BLaER1 treated with 17β-estradiol and CSF1 and Interleukin-3, amounts not matched to agents 10 nM and 100 nM (cell line): ENCODE measurements at regions not wholly inside any gene's neighbourhood (a gene's known extent, or its start where the extent isn't known, plus 50 kb on each side); places are given as distances from the start of the nearest gene placed in this dataset.
"Not testable (repeated sequence)": the region's sequence is repeated elsewhere in the genome, so short reads cannot be mapped to it uniquely, and the experiment has no call there.

Experiments
- H3K27ac ChIP-seq, 11 experiments: shearing (Covaris generic); formaldehyde crosslinking; 2 replicates each; pipeline ENCODE4 v1.8.1; 2022
- H3K27me3 ChIP-seq, 11 experiments: shearing (Covaris generic); formaldehyde crosslinking; 2 replicates each; pipeline ENCODE4 v1.8.1; 2022
- H3K36me3 ChIP-seq, 11 experiments: shearing (Covaris generic); formaldehyde crosslinking; 2 replicates each; pipeline ENCODE4 v1.8.1; 2022
- H3K4me1 ChIP-seq, 10 experiments: shearing (Covaris generic); formaldehyde crosslinking; 2 replicates each; pipeline ENCODE4 v1.8.1; 2022
- H3K4me2 ChIP-seq, 11 experiments: shearing (Covaris generic); formaldehyde crosslinking; 2 replicates each; pipeline ENCODE4 v1.8.1; 2022
- H3K4me3 ChIP-seq, 10 experiments: shearing (Covaris generic); formaldehyde crosslinking; 2 replicates each; pipeline ENCODE4 v1.8.1; 2022
- H3K9ac ChIP-seq, 11 experiments: shearing (Covaris generic); formaldehyde crosslinking; 2 replicates each; pipeline ENCODE4 v1.8.1; 2022
- H3K9me3 ChIP-seq, 11 experiments: shearing (Covaris generic); formaldehyde crosslinking; replicated peaks in 1 of 11; 2 replicates each; pipeline ENCODE4 v1.8.1; 2022
- H4K20me1 ChIP-seq, 11 experiments: shearing (Covaris generic); formaldehyde crosslinking; 2 replicates each; pipeline ENCODE4 v1.8.1; 2022
- Cebpa-rat ChIP-seq, 11 experiments: shearing (Covaris generic); IDR thresholded peaks; 2 replicates each; pipeline ENCODE4 v1.8.1; 2022

DNA sequence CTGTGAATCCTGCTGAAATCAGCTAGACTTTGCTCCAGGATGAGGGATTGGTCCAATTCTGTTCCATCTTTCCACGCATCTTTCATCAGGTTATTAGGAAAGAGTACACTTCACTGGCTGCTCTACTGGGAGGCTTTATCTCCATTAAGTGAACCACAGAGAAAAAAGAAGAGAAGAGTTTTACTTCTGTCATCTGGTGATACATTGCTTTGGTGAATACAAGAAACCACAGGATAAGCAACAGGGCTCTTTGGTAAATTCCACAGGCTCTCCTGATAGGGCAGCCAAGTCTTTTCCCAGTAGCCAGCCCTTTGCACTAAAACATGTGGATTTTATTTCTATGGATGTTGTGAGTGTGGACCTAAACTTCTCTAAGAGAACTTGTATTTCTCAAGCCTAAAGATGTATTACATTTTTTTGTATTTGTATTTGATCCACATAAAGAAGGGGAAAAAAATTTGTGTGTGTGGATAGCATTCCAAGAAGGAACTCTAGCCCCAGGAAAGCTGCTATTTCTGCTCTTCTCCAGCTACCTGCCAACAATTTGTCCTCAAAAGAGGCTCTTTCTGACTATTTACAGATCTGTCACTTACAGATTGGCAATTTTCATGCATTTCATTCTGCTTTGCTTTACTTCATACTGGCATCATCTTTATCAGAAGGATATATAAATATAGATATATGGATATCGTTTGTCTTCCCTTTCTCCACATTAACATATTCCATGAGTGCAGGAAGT is 1117.6 kb upstream of the TMEM132C start:
- Histone ChIP-seq H3K4me3 (no peak overlapping the region), H3K9me3 (peaks cover 4 to 12% (median 10%) of the 10 kb centered on the region in 11 experiments; a peak in 19 of 22 replicates), H3K4me1 (peaks cover 0 to 28% (median 0%) of the 10 kb centered on the region in 10 experiments; a peak in 4 of 20 replicates), H3K36me3 (no peaks in the 10 kb centered on the region), H3K9ac (no peak overlapping the region), H3K27ac (no peak overlapping the region), H4K20me1 (no peaks in the 10 kb centered on the region), H3K27me3 (no peaks in the 10 kb centered on the region), H3K4me2 (peak overlapping the region in 2 of 11 experiments; percentile 26 to 51; a peak in 4 of 22 replicates)
- no peak for TF ChIP-seq Cebpa-rat (IDR thresholded peaks at IDR 0.05)

DNA sequence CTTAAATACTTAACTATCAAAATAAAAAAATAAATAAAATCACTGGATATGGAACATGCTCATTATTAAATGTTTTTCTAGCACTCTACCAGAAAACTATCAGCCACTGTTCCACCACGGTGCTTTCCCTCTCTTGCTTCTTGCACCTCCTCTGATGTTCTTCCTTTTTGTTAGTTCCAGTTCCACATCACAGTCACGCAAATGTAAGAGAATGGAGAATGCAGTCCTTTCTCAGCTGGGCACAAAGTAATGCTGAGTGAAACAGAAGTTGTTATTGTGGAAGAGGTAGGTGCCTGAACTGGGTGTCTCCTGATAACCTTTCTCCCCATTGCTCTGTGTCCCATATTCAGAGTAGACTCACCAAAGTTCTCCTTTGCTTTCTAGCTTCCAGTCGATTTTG is 1116.9 kb upstream of the TMEM132C start:
- Histone ChIP-seq H4K20me1 (no peaks in the 10 kb centered on the region), H3K36me3 (no peaks in the 10 kb centered on the region), H3K9ac (no peak overlapping the region), H3K4me2 (peak overlapping the region in 2 of 11 experiments; percentile 26 to 51; a peak in 4 of 22 replicates), H3K4me1 (peaks cover 0 to 22% (median 0%) of the 10 kb centered on the region in 10 experiments; a peak in 4 of 20 replicates), H3K9me3 (peaks cover 4 to 13% (median 11%) of the 10 kb centered on the region in 11 experiments; a peak in 19 of 22 replicates), H3K4me3 (no peak overlapping the region), H3K27ac (no peak overlapping the region; a peak in 1 of 22 replicates), H3K27me3 (no peaks in the 10 kb centered on the region)
- TF ChIP-seq Cebpa-rat (IDR thresholded peaks at IDR 0.05) = no peak

DNA sequence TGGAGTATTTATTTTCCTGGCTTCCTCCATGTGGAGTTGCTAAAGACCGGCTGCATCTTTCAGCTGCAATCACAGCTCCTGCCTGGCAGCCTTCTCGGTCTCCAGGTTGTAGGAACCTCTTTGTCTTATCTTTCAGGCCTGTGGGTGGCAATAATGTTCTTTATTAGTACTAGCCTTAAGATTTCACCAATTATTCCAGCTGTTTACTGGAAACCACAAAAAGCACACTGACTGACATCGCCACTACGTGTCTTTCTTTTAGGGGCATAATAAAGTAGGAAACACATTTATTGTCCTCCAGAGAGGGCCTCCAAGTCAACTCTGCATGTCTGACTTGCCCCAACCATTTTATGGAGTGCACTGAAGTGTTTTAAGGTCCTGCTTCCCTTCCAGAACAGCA is 1116.5 kb upstream of the TMEM132C start:
- no peak for TF ChIP-seq Cebpa-rat (IDR thresholded peaks at IDR 0.05)
- Histone ChIP-seq H4K20me1 (no peaks in the 10 kb centered on the region), H3K36me3 (no peaks in the 10 kb centered on the region), H3K27me3 (no peaks in the 10 kb centered on the region), H3K4me1 (peaks cover 0 to 21% (median 0%) of the 10 kb centered on the region in 10 experiments; a peak in 4 of 20 replicates), H3K9me3 (peaks cover 6 to 18% (median 11%) of the 10 kb centered on the region in 11 experiments; a peak in 20 of 22 replicates), H3K4me3 (no peak overlapping the region), H3K4me2 (peak overlapping the region in 2 of 11 experiments; percentile 26 to 51; a peak in 4 of 22 replicates), H3K27ac (no peak overlapping the region; a peak in 1 of 22 replicates), H3K9ac (no peak overlapping the region)

DNA sequence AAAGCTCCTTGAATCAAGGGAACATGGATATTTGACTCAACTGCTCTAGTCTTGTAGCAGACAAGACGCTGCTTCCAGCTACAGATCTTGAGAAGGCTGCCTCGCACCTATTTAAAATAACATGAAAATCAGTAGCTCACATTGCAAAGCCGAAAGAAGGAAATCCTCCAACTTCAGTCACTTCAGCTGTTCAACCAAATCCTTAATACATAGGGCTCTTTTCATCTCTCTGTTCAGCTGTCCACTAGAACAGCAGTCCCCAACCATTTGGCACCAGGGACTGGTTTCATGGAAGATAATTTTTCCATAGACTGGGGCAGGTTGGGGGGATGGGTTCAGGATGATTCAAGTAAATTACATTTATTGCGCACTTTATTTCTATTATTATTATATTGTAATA is 1116.0 kb upstream of the TMEM132C start:
- Histone ChIP-seq H3K4me2 (peak overlapping the region in 2 of 11 experiments; percentile 26 to 51; a peak in 3 of 22 replicates), H3K36me3 (no peaks in the 10 kb centered on the region), H3K4me1 (peaks cover 0 to 21% (median 0%) of the 10 kb centered on the region in 10 experiments; a peak in 4 of 20 replicates), H3K27ac (no peak overlapping the region; a peak in 1 of 22 replicates), H3K4me3 (no peak overlapping the region), H4K20me1 (no peaks in the 10 kb centered on the region), H3K9ac (no peak overlapping the region), H3K9me3 (peaks cover 7 to 19% (median 12%) of the 10 kb centered on the region in 11 experiments; a peak in 20 of 22 replicates), H3K27me3 (no peaks in the 10 kb centered on the region)
- no peak for TF ChIP-seq Cebpa-rat (IDR thresholded peaks at IDR 0.05)

- H3K36me3 ChIP-seq = no peaks in the 10 kb centered on the region
- no peaks in the 10 kb centered on the region for H3K27me3 ChIP-seq
- no peak overlapping the region for H3K4me3 ChIP-seq
- H3K9me3 ChIP-seq = peaks cover 0 to 21% (median 12%) of the 10 kb centered on the region in 11 experiments; a peak in 10 of 22 replicates
- H3K4me2 ChIP-seq = no peak overlapping the region
- peaks cover 0 to 20% (median 0%) of the 10 kb centered on the region in 10 experiments; a peak in 4 of 20 replicates for H3K4me1 ChIP-seq
- TF ChIP-seq Cebpa-rat (IDR thresholded peaks at IDR 0.05) = no peak
- H3K27ac ChIP-seq = no peak overlapping the region
- H4K20me1 ChIP-seq = no peaks in the 10 kb centered on the region
- H3K9ac ChIP-seq = no peak overlapping the region
Measured at GRCh38 chr12:127153996-127154395, 1113.0 kb upstream of the TMEM132C start.

- H4K20me1 ChIP-seq, H3K27ac ChIP-seq, H3K36me3 ChIP-seq, H3K27me3 ChIP-seq, H3K4me3 ChIP-seq, H3K4me2 ChIP-seq, H3K9ac ChIP-seq: not testable (repeated sequence)
- peaks cover 0 to 12% (median 0%) of the 10 kb centered on the region in 10 experiments; a peak in 4 of 20 replicates for H3K4me1 ChIP-seq
- H3K9me3 ChIP-seq = peaks cover 0 to 21% (median 12%) of the 10 kb centered on the region in 11 experiments; a peak in 10 of 22 replicates
Measured at GRCh38 chr12:127154830-127155229, 1112.1 kb upstream of the TMEM132C start.

DNA sequence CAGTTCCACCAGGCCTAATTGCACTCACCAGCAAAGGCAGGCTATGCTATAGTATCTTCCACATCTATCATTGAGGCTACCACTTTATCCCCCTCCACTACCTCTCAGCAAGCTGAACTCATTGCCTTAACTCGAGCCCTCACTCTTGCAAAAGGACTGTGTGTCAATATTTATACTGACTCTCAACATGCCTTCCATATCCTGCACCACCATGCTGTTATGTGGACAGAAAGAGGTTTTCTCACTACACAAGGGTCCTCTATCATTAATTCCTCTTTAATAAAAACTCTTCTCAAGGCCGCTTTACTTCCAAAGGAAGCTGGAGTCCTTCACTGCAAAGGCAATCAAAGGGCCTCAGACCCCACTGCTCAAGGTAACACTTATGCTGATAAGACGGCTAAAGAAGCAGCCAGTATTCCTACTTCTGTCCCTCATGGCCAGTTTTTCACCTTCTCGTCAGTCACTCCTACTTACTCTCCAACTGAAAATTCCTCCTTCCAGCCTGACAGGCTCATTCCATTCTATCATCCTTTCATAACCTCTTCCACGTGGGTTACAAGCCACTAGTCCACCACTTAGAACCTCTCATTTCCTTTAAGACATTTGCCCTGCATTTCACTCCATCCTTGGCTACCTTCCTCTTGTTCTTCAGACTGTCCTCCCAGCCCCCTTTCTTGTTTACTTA is 1110.9 kb upstream of the TMEM132C start:
- not testable (repeated sequence) for H3K27ac ChIP-seq, H3K27me3 ChIP-seq, H3K4me1 ChIP-seq, H3K9ac ChIP-seq, H3K36me3 ChIP-seq, H3K4me2 ChIP-seq, H4K20me1 ChIP-seq, H3K4me3 ChIP-seq
- peaks cover 0 to 25% (median 18%) of the 10 kb centered on the region in 11 experiments; a peak in 12 of 22 replicates for H3K9me3 ChIP-seq

DNA sequence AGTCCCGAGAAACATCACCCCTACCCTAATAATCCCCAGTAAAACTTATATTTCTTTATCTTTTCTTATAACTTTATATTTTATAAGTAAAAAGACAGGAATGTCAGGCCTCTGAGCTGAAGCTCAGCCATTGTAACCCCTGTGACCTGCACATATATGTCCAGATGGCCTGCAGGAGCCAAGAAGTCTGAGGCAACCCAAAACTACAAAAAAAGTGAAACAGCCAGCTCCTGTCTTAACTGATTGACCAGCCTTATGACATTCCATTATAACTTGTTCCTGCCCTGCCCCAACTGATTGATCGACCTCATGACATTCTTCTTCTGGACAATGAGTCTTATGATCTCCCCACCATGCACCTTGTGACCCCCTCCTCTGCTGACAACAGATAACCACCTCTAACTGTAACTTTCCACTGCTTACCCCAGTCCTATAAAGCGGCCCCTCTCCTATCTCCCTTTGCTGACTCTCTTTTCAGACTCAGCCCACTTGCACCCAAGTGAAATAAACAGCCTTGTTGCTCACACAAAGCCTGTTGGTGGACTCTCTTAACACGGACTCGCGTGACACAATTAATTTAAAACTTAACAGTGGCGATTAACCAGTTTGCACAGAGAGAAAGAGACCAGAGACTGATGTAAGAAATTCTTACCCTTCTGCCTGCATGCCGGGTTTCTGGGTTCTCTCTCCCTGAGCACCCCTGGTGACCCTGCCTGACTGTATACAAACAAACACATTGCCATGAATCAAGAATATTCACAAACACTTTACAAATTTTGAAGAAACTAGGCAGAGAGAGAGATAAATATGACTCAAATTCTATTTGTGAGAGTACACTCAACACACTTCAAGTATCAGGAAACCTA is 1109.2 kb upstream of the TMEM132C start:
- not testable (repeated sequence) for H3K27ac ChIP-seq, H3K4me2 ChIP-seq, H3K9ac ChIP-seq, H3K36me3 ChIP-seq, H3K27me3 ChIP-seq, H3K4me3 ChIP-seq, H4K20me1 ChIP-seq
- peaks cover 0 to 15% (median 0%) of the 10 kb centered on the region in 10 experiments; a peak in 5 of 20 replicates for H3K4me1 ChIP-seq
- peaks cover 0 to 30% (median 20%) of the 10 kb centered on the region in 11 experiments; a peak in 14 of 22 replicates for H3K9me3 ChIP-seq
